ENCODE measurements at regions not wholly inside any gene's neighbourhood (a gene's known extent, or its start where the extent isn't known, plus 50 kb on each side); places are given as distances from the start of the nearest gene placed in this dataset.

- no peak overlapping the region for H3K4me2 ChIP-seq (replicated peaks; ENCODE audit: extremely low read depth, low read length, poor library complexity, severe bottlenecking)
- no peaks in the 10 kb centered on the region for H3K36me3 Mint-ChIP-seq
Observed at GRCh38 chr1:22275167-22275566, 132.3 kb upstream of the WNT4 start.

GRCh38 chr1:22275626-22276395 is 132.9 kb upstream of the WNT4 start:
- no peaks in the 10 kb centered on the region for H3K4me1 Mint-ChIP-seq
- peaks cover 5 to 15% (median 9%) of the 10 kb centered on the region in 7 donors for H3K9me3 Mint-ChIP-seq
- Histone ChIP-seq H3K36me3 (replicated peaks in 1 of 2; ENCODE audit: control insufficient read depth in 1 of 2, insufficient read depth in 2 of 2, low read length in 2 of 2) (no peaks in the 10 kb centered on the region), H3K9me3 (replicated peaks in 1 of 2; ENCODE audit: control insufficient read depth in 1 of 2, insufficient read depth in 1 of 2, low read length in 2 of 2) (peaks cover 5 to 9% of the 10 kb centered on the region in 2 donors), H4K20me1 (ENCODE audit: insufficient read depth, low read length) (no peaks in the 10 kb centered on the region), H3K79me2 (ENCODE audit: insufficient read depth, low read length) (no peaks in the 10 kb centered on the region), H3K27me3 (ENCODE audit: control insufficient read depth in 2 of 2, insufficient read depth in 2 of 2, low read length in 2 of 2) (no peaks in the 10 kb centered on the region), H2AFZ (ENCODE audit: insufficient read depth, low read depth, low read length, poor library complexity, severe bottlenecking) (no peak overlapping the region), H3K4me2 (replicated peaks; ENCODE audit: extremely low read depth, low read length, poor library complexity, severe bottlenecking) (no peak overlapping the region), H3K9ac (ENCODE audit: insufficient read depth, low read length, poor library complexity, severe bottlenecking) (no peak overlapping the region), H3K4me3 (replicated peaks in 1 of 3; ENCODE audit: low read depth in 2 of 3, low read length in 3 of 3) (no peak overlapping the region), H3K27ac (ENCODE audit: low read depth in 1 of 2, low read length in 2 of 2) (no peak overlapping the region), H3K4me1 (ENCODE audit: control insufficient read depth in 1 of 2, insufficient read depth in 2 of 2, low read length in 2 of 2) (no peaks in the 10 kb centered on the region)
- 38% methylated on average over 14 of the region's 16 CpGs for WGBS (ENCODE audit: insufficient coverage)
- no peak overlapping the region for H3K27ac Mint-ChIP-seq
- H3K4me3 Mint-ChIP-seq = no peak overlapping the region
- peaks cover 2 to 11% (median 6%) of the 10 kb centered on the region in 3 donors for H3K27me3 Mint-ChIP-seq (ENCODE audit: low read depth in 3 of 3)
- intact Hi-C loops (cut with micrococcal nuclease) = no loop called here
- TF ChIP-seq CTCF (IDR thresholded peaks at IDR 0.05) = peak; percentile 58
- no peaks in the 10 kb centered on the region for H3K36me3 Mint-ChIP-seq
- peak in 1 of 3 donors; percentile 2 for DNase-seq

More at GRCh38 chr1:22275167-22275566, 132.3 kb upstream of the WNT4 start:
- H3K27me3 Mint-ChIP-seq (ENCODE audit: low read depth in 3 of 3) = peaks cover 2 to 11% (median 6%) of the 10 kb centered on the region in 3 donors
- no peak overlapping the region for H3K27ac Mint-ChIP-seq
- no peak for TF ChIP-seq CTCF (IDR thresholded peaks at IDR 0.05)
- no peaks in the 10 kb centered on the region for H4K20me1 ChIP-seq (ENCODE audit: insufficient read depth, low read length)
- intact Hi-C loops (cut with micrococcal nuclease) = no loop called here
- no peaks in the 10 kb centered on the region for H3K4me1 Mint-ChIP-seq
- H3K27me3 ChIP-seq (ENCODE audit: control insufficient read depth in 2 of 2, insufficient read depth in 2 of 2, low read length in 2 of 2) = no peaks in the 10 kb centered on the region
- H3K9ac ChIP-seq (ENCODE audit: insufficient read depth, low read length, poor library complexity, severe bottlenecking) = no peak overlapping the region
- H3K9me3 Mint-ChIP-seq = peaks cover 3 to 11% (median 6%) of the 10 kb centered on the region in 7 donors
- H3K9me3 ChIP-seq (replicated peaks in 1 of 2; ENCODE audit: control insufficient read depth in 1 of 2, insufficient read depth in 1 of 2, low read length in 2 of 2) = peaks cover 5% of the 10 kb centered on the region in 2 donors
- no peaks in the 10 kb centered on the region for H3K36me3 ChIP-seq (replicated peaks in 1 of 2; ENCODE audit: control insufficient read depth in 1 of 2, insufficient read depth in 2 of 2, low read length in 2 of 2)
- no peak overlapping the region for H2AFZ ChIP-seq (ENCODE audit: insufficient read depth, low read depth, low read length, poor library complexity, severe bottlenecking)
- WGBS (ENCODE audit: insufficient coverage) = 88% methylated on average over 2 of the region's 3 CpGs
- no peak overlapping the region for H3K27ac ChIP-seq (ENCODE audit: low read depth in 1 of 2, low read length in 2 of 2)
- no peak overlapping the region for H3K4me3 Mint-ChIP-seq
- no peak for DNase-seq
- no peak overlapping the region for H3K4me3 ChIP-seq (replicated peaks in 1 of 3; ENCODE audit: low read depth in 2 of 3, low read length in 3 of 3)
- H3K4me1 ChIP-seq (ENCODE audit: control insufficient read depth in 1 of 2, insufficient read depth in 2 of 2, low read length in 2 of 2) = no peaks in the 10 kb centered on the region
- no peaks in the 10 kb centered on the region for H3K79me2 ChIP-seq (ENCODE audit: insufficient read depth, low read length)

Data from CD14-positive monocyte (primary cell).